ENCODE measurements at regions not wholly inside any gene's neighbourhood (a gene's known extent, or its start where the extent isn't known, plus 50 kb on each side); places are given as distances from the start of the nearest gene placed in this dataset.

GRCh38 chr2:224209555-224210285 lies 170.6 kb upstream of the SERPINE2 start:
- no peak for DNase-seq (ENCODE audit: insufficient read length, low spot score)
- TF ChIP-seq TAF1 (IDR thresholded peaks at IDR 0.05; ENCODE audit: low read depth, low read length), result no peak
- no peak for TF ChIP-seq SPI1 (IDR thresholded peaks at IDR 0.05; ENCODE audit: low read depth, low read length)
- TF ChIP-seq POLR2AphosphoS5 (IDR thresholded peaks at IDR 0.05; ENCODE audit: low read depth, low read length), result no peak
- TF ChIP-seq PAX5 (IDR thresholded peaks at IDR 0.05; ENCODE audit: insufficient read depth, low read length, severe bottlenecking), result no peak
- no peak for TF ChIP-seq POLR2A (IDR thresholded peaks at IDR 0.05; ENCODE audit: low read depth, low read length)
- TF ChIP-seq POU2F2 (IDR thresholded peaks at IDR 0.05; ENCODE audit: low read depth, low read length), result no peak
- no peak for FAIRE-seq

- FAIRE-seq (no peak), DNase-seq (ENCODE audit: insufficient read length, low spot score) (no peak)
- TF ChIP-seq PAX5 (IDR thresholded peaks at IDR 0.05; ENCODE audit: insufficient read depth, low read length, severe bottlenecking), result no peak
These were observed 169.4 kb upstream of the SERPINE2 start for GRCh38 chr2:224208443-224208842.

GRCh38 chr2:224208007-224208406 lies 168.9 kb upstream of the SERPINE2 start:
- FAIRE-seq, result no peak
- no peak for DNase-seq (ENCODE audit: insufficient read length, low spot score)
- TF ChIP-seq PAX5 (IDR thresholded peaks at IDR 0.05; ENCODE audit: insufficient read depth, low read length, severe bottlenecking), result no peak

- no peak for DNase-seq (ENCODE audit: insufficient read length, low spot score)
- FAIRE-seq, result no peak
- TF ChIP-seq POLR2A (IDR thresholded peaks at IDR 0.05; ENCODE audit: low read depth, low read length) (no peak), POU2F2 (IDR thresholded peaks at IDR 0.05; ENCODE audit: low read depth, low read length) (no peak)
These were observed 167.7 kb upstream of the SERPINE2 start for GRCh38 chr2:224206816-224207215.

GRCh38 chr2:224202281-224202865 lies 163.3 kb upstream of the SERPINE2 start:
- TF ChIP-seq SPI1 (IDR thresholded peaks at IDR 0.05; ENCODE audit: low read depth, low read length), result no peak
- no peak for DNase-seq (ENCODE audit: insufficient read length, low spot score)
- no peak for FAIRE-seq

GRCh38 chr2:224198436-224198835 lies 159.3 kb upstream of the SERPINE2 start:
- DNase-seq (ENCODE audit: insufficient read length, low spot score) (no peak), FAIRE-seq (no peak)
- TF ChIP-seq POU2F2 (IDR thresholded peaks at IDR 0.05; ENCODE audit: low read depth, low read length) (no peak), SPI1 (IDR thresholded peaks at IDR 0.05; ENCODE audit: low read depth, low read length) (no peak), TAF1 (IDR thresholded peaks at IDR 0.05; ENCODE audit: low read depth, low read length) (no peak), POLR2AphosphoS5 (IDR thresholded peaks at IDR 0.05; ENCODE audit: low read depth, low read length) (no peak), PAX5 (IDR thresholded peaks at IDR 0.05; ENCODE audit: insufficient read depth, low read length, severe bottlenecking) (no peak), POLR2A (IDR thresholded peaks at IDR 0.05; ENCODE audit: low read depth, low read length) (no peak)

- TF ChIP-seq POLR2AphosphoS5 (IDR thresholded peaks at IDR 0.05; ENCODE audit: low read depth, low read length) (no peak), POLR2A (IDR thresholded peaks at IDR 0.05; ENCODE audit: low read depth, low read length) (no peak)
- no peak for DNase-seq (ENCODE audit: insufficient read length, low spot score)
- no peak for FAIRE-seq
These were observed 157.7 kb upstream of the SERPINE2 start for GRCh38 chr2:224196810-224197209.

GRCh38 chr2:224195925-224196571 lies 157.0 kb upstream of the SERPINE2 start:
- no peak for FAIRE-seq
- no peak for DNase-seq (ENCODE audit: insufficient read length, low spot score)
- TF ChIP-seq POU2F2 (IDR thresholded peaks at IDR 0.05; ENCODE audit: low read depth, low read length) (no peak), POLR2AphosphoS5 (IDR thresholded peaks at IDR 0.05; ENCODE audit: low read depth, low read length) (no peak), TAF1 (IDR thresholded peaks at IDR 0.05; ENCODE audit: low read depth, low read length) (no peak), POLR2A (IDR thresholded peaks at IDR 0.05; ENCODE audit: low read depth, low read length) (no peak), SPI1 (IDR thresholded peaks at IDR 0.05; ENCODE audit: low read depth, low read length) (no peak), PAX5 (IDR thresholded peaks at IDR 0.05; ENCODE audit: insufficient read depth, low read length, severe bottlenecking) (no peak)

GRCh38 chr2:224194161-224194560 lies 155.1 kb upstream of the SERPINE2 start:
- FAIRE-seq (no peak), DNase-seq (ENCODE audit: insufficient read length, low spot score) (no peak)
- no peak for TF ChIP-seq SPI1 (IDR thresholded peaks at IDR 0.05; ENCODE audit: low read depth, low read length)
- TF ChIP-seq TAF1 (IDR thresholded peaks at IDR 0.05; ENCODE audit: low read depth, low read length), result no peak

- FAIRE-seq (no peak), DNase-seq (ENCODE audit: insufficient read length, low spot score) (no peak)
- TF ChIP-seq POLR2AphosphoS5 (IDR thresholded peaks at IDR 0.05; ENCODE audit: low read depth, low read length) (no peak), TAF1 (IDR thresholded peaks at IDR 0.05; ENCODE audit: low read depth, low read length) (no peak), PAX5 (IDR thresholded peaks at IDR 0.05; ENCODE audit: insufficient read depth, low read length, severe bottlenecking) (no peak), SPI1 (IDR thresholded peaks at IDR 0.05; ENCODE audit: low read depth, low read length) (no peak), POU2F2 (IDR thresholded peaks at IDR 0.05; ENCODE audit: low read depth, low read length) (no peak), POLR2A (IDR thresholded peaks at IDR 0.05; ENCODE audit: low read depth, low read length) (no peak)
These were observed 152.4 kb upstream of the SERPINE2 start for GRCh38 chr2:224191465-224191864.

- TF ChIP-seq PAX5 (IDR thresholded peaks at IDR 0.05; ENCODE audit: insufficient read depth, low read length, severe bottlenecking) (no peak), TAF1 (IDR thresholded peaks at IDR 0.05; ENCODE audit: low read depth, low read length) (no peak), POLR2A (IDR thresholded peaks at IDR 0.05; ENCODE audit: low read depth, low read length) (no peak), POLR2AphosphoS5 (IDR thresholded peaks at IDR 0.05; ENCODE audit: low read depth, low read length) (no peak), SPI1 (IDR thresholded peaks at IDR 0.05; ENCODE audit: low read depth, low read length) (no peak), POU2F2 (IDR thresholded peaks at IDR 0.05; ENCODE audit: low read depth, low read length) (no peak)
- no peak for FAIRE-seq
- DNase-seq (ENCODE audit: insufficient read length, low spot score), result no peak
These were observed 151.8 kb upstream of the SERPINE2 start for GRCh38 chr2:224190936-224191270.
